Neural progenitor cell (in vitro differentiated cells): ENCODE measurements at regions not wholly inside any gene's neighbourhood (a gene's known extent, or its start where the extent isn't known, plus 50 kb on each side); places are given as distances from the start of the nearest gene placed in this dataset.

ENCODE experiments used
- CTCF ChIP-seq: fragments of 200-600 bp; sonication (generic); IDR thresholded peaks from 2 replicates; pipeline ENCODE4 v1.5.1; 2017; ENCODE audit warnings: antibody characterized with exemption, mild to moderate bottlenecking
- EZH2 ChIP-seq: fragments of 200-600 bp; sonication (generic); IDR thresholded peaks from 2 replicates; pipeline ENCODE4 v1.6.1; 2017; ENCODE audit warnings: antibody characterized with exemption, mild to moderate bottlenecking, moderate library complexity
- EZH2phosphoT487 ChIP-seq: fragments of 200-600 bp; sonication (generic); IDR thresholded peaks from 2 replicates; pipeline ENCODE4 v1.6.1; 2017; ENCODE audit warnings: antibody characterized with exemption

GRCh38 chr5:133783481-133783880 is 171.1 kb upstream of the FSTL4 start:
- TF ChIP-seq CTCF (no peak), EZH2 (no peak), EZH2phosphoT487 (no peak)
